ELR (cell line): ENCODE measurements at regions not wholly inside any gene's neighbourhood (a gene's known extent, or its start where the extent isn't known, plus 50 kb on each side); places are given as distances from the start of the nearest gene placed in this dataset.
A peak's percentile ranks its signal among the peaks of the same experiment; 100 is the strongest.
"Not testable (repeated sequence)": the region's sequence is repeated elsewhere in the genome, so short reads cannot be mapped to it uniquely, and the experiment has no call there.

Experiments used
- DNase-seq: peaks from one replicate; pipeline ENCODE4 v3.0.0-alpha.2; 2015; ENCODE audit warnings: low read depth

DNA sequence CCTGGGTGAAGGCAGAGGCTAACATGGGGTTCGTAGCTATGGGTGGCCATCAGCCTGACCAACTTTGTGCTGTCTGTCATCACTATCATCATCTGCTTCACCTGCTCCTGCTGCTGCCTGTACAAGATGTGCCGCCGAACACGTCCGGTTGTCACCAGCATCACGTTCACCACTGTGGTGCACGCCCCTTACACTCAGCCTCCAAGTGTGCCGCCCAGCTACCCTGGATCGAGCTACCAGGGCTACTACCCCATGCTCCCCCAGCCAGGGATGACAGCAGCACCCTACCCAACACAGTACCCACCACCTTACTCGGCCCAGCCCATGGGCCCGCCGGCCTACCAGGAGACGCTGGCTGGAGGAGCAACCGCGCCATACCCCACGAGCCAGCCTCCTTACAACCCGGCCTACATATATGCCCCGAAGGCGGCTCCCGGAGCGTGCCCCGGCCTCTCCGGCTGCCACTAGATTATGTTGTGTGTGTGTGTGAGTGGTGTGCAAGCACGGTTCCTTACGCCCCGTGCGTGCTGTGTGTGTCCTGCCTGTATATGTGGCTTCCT is 213.4 kb upstream of the XIST start:
- no peak for DNase-seq

DNA sequence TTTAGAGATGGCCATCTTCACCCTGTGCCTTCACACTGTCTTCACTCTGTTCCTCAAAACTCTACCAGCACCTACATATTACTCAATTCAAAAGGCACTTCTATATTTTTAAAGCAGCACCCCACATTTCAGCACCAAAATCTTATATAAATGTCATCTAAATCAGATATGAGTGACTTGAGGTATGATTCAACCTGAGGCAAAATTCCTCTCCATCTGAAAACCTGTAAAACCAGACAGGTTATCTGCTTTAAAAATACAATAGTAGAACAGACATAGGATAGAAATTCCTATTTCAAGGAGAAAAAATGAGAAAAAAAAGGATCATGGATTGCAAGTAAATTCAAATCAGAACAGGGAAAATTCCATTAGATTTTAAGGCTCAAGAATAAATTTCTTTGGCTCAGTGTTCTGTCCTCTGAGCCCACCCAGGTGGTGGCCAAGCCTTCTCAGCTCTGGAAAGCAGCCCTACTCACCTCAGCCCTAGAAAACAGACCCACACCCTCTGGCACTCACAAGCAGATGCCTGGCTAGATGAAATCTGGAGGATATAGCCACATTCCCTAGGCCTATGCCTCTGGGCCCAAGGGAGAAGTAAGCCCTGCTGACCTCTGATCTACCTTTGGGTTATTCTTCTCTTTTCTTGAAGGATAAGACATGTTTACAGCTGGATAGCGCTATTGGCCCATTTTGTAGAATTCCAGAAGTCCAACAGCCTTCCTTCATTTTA is 211.1 kb upstream of the XIST start:
- no peak for DNase-seq

DNA sequence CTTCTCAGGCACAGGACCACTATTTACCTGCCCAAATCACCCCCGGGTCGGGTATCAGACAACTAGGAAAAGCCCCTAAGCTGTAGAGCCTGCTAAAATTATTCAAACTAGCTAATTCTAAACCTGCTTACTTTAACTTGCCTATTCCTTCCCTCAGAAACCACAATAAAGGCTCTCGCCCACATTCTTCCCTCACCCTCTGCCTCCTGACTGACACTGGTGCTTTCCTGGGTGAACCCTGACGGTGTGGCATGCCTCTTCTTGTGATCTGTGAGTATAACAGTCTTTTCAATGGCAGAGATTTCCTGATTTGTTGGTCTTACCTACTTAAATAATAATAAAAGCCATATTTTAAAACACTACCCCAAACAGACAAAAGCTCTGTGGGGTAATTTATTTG is 209.4 kb upstream of the XIST start:
- no peak for DNase-seq

DNA sequence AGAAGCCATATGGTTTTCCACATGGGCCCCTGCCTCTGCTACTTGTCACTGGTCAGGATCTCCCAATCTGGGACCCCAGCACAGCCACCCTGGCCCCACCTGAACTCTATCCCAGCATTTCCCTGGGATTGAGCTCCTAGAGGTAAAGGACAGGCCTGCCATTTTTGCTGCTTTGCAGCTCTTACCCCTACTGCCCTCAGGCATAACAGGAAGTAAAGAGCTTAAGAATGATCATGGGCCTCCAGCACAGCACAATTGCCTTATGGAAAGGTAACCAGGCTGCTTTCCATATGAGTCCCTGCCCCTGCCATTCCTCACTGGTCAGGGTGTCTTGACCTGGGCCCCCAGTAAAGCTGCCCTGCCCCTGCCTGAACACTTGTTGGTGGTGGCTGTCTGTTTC is 196.6 kb upstream of the XIST start:
- no peak for DNase-seq

DNA sequence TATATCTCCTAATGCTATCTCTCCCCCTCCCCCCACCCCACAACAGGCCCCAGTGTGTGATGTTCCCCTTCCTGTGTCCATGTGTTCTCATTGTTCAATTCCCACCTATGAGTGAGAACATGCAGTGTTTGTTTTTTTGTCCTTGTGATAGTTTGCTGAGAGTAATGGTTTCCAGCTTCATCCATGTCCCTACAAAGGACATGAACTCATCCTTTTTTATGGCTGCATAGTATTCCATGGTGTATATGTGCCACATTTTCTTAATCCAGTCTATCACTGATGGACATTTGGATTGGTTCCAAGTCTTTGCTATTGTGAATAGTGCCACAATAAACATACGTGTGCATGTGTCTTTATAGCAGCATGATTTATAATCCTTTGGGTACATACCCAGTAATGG is 181.6 kb upstream of the XIST start:
- not testable (repeated sequence) for DNase-seq

DNA sequence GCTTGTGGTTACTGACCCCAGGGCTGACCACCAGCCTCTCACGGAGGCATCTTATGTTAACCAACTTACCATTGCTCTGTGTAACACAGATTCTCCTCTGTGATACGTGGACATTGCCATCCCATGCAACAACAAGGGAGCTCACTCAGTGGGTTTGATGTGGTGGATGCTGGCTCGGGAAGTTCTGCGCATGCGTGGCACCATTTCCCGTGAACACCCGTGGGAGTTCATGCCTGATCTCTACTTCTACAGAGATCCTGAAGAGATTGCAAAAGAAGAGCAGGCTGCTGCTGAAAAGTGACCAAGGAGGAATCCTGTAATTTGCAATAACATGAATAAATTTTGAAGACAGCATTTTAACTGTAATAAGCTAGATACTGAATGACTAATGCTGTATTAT is 179.0 kb upstream of the XIST start:
- not testable (repeated sequence) for DNase-seq

GRCh38 chrX:74030766-74031165 is 178.3 kb upstream of the XIST start:
- DNase-seq, result not testable (repeated sequence)

DNA sequence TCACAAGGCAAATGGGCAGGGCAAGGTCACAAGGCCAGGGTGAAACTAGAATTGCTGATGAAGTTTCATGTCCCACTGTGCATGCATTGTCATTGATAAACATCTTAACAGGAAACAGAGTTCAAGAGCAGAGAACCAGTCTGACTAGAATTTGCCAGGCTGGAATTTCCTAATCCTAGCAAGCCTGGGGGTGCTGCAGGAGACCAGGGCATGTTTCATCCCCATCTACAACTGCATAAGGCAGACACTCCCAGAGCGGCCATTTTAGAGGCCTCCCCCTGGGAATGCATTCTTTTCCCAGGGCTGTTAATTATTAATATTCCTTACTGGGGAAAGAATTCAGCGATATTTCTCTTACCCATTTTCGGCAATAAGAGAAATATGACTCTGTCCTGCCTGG is 172.6 kb upstream of the XIST start:
- DNase-seq, result not testable (repeated sequence)

- DNase-seq, result no peak
These were observed 170.7 kb upstream of the XIST start for GRCh38 chrX:74023203-74023602.

GRCh38 chrX:74018253-74018652 is 165.7 kb upstream of the XIST start:
- no peak for DNase-seq

DNA sequence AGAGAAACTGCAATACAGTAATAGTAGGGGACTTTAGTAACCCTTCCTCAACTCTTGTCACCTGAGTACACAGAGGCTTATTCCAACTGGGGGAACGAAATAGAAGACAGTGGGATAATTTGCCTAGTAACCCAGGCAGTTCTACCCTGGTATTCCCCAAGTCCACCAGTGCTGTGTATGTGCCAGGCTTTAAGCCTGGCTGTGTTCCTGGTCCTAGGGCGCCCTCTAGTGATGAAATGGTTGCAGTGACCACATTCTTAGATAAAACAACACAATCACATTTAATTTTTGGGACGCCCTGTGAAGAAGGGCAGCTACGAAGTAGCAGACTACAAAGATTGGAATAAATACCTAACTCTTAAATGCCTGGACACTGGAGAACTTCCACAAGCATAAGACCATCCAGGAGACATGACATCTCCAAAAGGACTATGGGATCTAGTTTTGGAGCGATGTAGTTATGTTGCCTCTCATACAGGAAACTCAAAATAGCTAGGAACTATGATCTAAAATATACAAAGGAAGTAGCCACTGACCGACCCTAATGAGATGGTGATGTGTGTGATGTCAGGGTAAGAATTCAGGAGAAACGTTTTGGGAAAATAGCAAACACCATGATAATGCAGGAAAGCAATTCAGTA is 163.0 kb upstream of the XIST start:
- peak; percentile 66 for DNase-seq

DNA sequence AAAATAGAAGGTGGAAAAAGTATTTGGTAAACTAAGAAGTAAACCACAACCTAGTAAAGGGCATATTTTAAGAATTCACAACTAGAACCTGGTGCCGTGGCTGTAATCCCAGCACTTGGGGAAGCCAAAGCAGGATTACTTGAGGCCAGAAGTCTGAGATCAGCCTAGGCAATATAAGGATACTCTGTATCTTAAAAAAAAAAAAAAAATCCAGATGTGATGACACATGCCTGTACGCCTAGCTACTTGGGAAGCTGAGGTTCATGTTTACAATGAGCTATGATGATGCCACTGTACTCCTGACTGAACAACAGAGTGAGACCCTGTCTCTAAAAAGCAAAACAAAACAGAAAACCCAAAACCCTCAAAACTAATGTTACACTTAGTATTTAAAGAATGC is 156.5 kb upstream of the XIST start:
- peak; percentile 28 for DNase-seq

GRCh38 chrX:73992019-73992418 is 139.5 kb upstream of the XIST start:
- no peak for DNase-seq

DNA sequence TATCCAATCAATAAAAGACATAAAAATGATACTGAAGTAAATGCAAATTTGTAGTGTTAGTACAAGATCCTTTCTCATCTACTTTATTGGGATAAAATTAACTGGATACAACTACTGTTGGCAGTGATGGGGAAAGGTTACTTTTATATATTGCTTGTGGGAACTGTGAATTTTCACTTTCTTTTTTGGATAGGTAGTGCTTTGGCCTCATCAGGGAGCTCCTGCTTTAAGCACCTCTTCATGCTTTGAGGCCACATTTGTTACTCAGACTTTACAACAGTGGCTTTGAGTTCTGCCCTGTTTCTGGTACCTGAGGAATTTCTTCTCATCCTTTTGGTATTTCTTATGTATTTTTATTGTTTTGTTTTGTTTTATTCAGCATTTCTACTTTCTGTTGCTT is 134.7 kb upstream of the XIST start:
- no peak for DNase-seq

DNA sequence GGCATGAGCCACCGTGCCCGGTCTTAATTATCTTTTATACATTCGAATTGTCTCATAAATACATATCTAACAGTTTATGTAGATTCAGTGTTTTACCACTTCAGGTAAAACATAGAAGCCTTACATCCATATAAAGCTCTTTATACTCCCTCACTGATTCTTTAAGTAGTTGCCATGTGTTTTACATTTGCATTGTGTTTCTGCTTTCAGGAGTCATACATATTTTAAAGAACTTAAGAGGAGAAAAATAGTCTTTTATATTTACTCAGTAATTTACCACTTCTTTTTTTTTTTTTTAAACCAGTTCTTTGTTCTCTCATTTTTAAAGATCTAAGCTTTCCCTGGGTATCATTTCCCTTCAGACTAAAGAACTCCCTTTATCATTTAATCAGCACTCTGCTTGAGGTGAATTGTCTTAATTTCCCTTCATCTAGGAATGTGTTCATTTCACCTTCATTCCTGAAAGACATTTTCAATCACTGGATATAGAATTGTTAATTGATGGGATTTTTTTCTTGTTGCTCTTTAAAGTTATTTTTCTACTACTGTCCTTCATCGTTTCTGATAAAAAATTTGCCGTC is 127.1 kb upstream of the XIST start:
- no peak for DNase-seq

DNA sequence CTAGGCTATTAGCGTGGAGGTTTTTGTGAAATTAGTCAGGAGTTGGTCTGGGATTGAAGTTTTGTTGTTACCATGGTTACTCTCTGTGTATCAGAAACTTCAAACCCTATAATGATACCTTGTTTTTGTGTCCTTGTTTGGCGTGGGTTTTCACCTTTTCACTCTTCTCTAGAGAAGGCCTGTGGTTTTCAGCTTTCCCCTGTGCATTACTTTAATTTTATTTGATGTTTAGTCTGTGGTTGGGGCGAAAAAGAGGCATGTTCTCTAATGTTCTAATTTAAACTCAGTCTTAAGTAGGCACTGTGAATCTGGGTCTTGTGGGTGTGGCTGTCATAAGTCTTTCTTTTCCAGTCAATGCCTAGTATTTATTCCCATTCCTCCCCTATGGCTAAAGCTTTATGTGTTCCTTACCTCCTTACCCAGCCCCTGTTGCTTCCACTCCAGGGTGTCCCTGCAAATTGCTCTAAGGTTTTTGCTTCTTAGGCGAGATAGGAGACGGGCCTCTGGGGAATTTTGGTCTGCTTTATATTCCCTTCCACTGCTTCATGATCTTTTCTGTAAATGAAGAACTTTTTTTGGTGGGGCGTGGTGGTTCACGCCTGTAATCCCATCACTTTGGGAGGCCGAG is 125.1 kb upstream of the XIST start:
- no peak for DNase-seq

GRCh38 chrX:73967461-73967860 is 114.9 kb upstream of the XIST start:
- not testable (repeated sequence) for DNase-seq

DNA sequence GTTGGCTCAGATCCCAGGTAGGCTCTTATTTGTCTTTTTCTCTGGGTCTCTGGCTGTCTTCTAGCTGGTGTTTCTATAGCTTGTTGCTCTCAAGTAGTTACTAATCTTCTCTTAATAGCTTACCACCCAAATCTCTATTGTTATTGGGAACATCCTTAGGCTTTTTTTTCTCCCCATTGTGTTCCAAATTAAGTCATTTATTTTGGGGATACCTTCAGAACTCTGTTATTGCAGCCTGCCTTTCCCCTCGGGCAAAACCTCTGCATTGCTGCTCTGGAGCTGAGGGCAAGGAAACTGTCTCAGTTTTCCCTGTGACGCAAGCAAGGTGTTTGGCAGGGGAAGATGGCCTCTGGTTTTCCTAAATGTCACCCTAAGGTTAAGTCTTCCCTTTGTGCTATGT is 113.3 kb upstream of the XIST start:
- DNase-seq, result no peak

GRCh38 chrX:73964579-73964978 is 112.1 kb upstream of the XIST start:
- no peak for DNase-seq

DNA sequence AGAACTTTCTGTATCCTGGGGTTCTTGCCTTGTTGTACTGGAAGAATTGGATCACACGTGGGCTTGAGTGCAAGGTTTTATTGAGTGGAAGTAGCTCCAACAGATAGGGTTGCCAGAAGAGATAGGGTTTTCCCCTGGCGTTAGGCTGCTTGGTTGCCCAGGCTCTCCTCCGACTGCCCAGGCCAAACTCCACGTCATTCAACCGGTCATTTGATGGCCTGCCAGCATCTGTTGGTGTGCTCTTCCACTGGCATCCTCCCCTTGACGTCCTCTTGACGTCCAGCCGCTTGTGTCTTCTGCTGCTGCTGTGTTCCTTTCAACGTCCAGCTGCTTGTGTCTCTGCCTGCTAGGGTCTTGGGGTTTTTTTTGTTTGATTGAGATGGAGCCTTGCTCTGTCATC is 111.2 kb upstream of the XIST start:
- no peak for DNase-seq

DNA sequence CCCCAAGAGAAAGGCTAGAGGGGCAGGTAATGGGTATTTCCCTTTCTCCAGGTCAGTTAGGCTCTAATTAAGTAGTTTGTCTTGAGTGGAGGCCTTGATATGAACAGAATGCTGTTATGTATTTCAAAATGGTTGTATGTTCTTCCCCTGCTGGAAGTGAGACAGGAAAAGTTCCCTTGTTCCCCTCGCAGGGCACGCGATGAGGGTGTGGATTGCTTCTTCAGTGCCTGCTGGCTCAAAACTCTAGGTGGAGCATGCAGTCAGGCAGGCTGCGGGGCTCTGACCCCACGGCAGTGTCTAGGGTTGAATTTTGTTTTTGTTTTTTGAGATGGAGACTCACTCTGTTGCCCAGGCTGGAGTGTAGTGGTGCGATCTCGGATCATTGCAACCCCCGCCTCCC is 110.4 kb upstream of the XIST start:
- DNase-seq, result no peak

- not testable (repeated sequence) for DNase-seq
These were observed 109.4 kb upstream of the XIST start for GRCh38 chrX:73961867-73962266.

DNA sequence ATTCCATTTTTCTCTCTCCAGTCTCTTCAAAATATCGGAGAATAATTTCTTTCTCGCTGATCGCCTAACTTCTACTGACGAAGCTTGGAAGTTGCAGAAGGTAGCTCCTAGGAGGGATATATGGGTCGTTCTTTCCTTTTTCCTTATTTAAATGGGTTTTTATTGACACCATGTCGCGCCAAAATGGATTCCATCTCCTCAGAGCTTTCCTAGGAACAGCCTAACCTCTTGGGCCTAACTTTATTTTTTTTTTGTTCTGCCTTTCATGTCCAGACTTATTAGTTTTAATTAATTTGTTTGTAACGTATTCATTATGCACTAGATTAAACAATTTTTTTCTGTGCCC is 92.0 kb upstream of the XIST start:
- peak; percentile 26 for DNase-seq
